HG03558 (cell line): ENCODE measurements at regions not wholly inside any gene's neighbourhood (a gene's known extent, or its start where the extent isn't known, plus 50 kb on each side); places are given as distances from the start of the nearest gene placed in this dataset.

Experiments used
- ATAC-seq: cut with Tn5 transposase; IDR thresholded peaks from one replicate; pipeline ENCODE4 v1.9.1; 2021; ENCODE audit warnings: moderate number of reproducible peaks; ENCODE audit not compliant: unreplicated experiment; ENCODE audit errors: extremely low read depth

DNA sequence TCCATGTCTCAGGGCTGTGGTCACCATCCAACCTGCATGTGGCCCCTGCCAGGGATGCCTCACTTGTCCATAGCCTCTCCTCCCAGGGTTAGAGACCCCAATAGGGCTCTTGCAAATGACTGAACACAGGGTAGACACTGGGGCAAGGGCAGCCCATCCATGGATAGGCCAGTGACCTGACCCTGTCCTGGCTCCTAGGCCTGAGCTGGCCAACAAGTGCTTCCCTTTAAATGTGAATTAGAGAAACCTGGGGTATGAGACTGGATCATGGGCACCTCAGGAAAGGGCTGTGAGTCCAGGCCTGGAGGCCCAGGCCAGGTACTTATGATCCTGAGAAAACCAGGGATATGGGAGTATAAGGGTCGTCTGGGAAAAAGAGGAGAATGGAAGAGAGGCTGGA is 64.5 kb downstream of the COPS8 start:
- ATAC-seq, result no peak

DNA sequence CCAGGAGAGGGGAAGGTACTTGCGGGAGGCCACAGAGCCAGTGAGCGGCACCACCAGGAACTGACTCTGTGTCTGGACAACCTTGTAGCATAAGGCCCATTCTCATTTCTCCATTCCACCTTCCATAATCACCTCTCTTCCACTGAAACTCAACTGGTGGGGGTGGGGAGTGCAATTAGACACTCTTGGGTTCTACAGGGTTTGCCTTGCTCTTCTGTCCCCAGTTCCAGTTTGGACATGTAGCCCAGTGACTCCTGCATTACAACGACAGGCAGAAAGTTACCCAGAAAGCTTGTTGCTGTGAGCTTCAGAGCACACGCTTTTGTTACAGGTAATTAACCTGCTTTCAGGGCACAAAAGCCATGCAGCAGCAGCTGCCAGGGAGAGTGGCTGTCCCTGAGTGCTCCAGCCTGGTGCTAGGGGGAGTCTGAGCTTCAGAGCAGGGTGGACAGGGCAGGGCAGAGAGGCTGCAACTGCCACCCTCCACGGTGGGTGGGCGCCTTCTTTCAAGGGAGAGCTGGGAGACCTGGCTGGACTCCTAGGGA is 65.2 kb downstream of the COPS8 start:
- ATAC-seq, result no peak

DNA sequence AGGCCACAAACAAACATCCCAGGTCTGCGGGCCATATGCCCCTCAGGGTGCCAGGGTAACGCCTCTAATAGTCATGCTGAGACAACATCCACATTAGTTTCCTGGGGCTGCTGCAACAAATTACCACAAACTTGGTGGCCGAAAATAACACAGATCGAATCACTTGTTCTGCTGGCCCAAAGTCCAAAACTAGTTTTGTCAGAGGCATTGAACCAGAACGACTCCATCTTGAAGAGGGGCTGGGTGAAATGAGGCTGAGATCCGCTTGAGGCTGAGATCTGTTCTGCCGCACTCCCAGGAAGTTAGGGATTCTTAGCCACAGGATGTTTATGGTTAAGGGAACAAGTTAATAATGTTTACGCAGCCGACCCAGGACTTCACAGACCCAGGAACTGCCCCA is 66.7 kb downstream of the COPS8 start:
- ATAC-seq, result no peak

DNA sequence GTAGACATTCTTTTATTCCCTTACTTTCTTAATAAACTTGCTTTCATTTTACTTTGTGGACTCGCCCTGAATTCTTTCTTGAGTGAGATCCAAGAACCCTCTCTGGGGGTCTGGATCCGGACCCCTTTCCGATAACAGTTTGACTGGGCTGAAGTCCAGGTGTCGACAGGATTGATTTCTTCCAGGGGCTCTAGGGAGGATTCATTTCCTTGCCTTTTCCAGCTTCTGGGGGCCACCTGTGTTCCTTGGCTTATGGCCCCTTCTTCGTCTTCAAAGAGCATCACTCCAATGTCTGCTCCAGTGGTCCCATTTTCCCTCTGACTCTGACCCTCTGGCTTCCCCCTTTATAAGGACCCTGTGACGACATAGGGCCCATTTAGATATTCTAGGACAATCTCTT is 67.5 kb downstream of the COPS8 start:
- ATAC-seq, result no peak

DNA sequence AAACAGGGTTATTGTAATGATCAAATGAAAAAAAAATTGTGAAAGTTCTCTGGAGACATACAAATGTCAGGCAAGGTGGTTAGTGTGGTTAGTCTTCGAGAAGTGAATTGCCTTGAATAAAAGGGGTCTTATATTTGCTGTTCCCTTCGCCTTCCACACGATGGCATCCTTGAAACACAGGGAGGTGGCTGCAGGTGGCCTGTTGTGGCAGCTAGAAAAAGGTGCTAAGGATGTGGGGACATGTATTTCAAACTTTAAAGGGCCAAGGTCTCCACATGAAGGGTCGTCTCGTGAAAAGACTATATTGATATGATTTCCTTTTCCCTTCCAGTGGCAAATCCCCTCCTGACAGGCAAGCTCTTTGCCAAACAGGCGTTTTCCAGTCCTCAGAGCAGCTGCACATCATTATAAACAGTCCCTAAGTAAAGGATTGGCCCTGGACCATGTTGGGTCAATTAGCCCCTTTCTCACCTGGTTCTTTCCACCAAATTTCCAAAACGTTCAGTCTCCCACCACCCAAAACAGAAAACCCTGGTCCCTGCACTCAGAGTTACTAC is 68.5 kb downstream of the COPS8 start:
- no peak for ATAC-seq

DNA sequence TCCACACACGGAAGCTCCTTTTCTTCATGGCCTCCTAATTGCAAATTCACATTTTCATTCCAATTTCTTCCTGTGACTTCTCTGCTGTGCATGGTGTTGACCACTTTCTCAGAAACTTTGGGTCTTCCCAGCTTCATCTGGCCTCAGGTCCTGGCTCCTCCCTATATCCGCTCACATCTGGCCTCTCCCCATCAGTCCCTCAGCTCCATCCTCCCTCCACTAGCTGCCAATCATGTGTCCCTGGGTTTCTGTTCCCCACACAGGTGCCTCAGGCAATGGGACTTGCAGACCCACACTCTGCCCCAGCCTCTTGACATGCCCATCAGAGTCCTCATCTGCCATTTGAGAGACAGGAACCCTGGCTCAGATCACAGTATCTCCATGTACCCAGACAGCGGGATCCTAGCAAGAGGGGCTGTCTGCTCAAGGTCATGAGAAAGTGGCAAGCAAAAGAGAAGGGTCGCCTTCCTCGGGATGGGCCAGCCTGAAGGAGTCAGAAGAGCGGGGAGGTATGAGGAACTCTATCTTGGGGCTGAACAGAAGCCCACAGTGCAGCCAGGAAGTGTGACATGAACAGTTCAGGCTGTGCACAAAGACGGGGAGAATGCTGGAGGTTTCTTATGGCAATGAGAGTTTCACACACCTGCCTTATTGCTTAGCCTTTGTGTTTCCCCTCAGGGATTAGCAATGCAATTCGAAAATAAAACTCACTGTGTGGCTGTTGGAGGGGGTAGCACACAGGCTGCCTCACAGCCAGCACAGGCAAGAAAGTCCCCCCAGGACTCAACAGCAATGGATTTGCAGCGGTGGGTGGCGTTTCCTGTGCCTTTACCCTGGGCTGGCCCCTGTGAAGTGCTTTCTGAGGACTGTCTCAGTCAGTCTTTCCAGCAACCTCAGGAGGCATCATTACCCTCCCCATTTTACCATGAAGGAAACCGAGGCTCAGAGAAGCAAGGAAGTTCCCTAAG is 69.5 kb downstream of the COPS8 start:
- no peak for ATAC-seq

DNA sequence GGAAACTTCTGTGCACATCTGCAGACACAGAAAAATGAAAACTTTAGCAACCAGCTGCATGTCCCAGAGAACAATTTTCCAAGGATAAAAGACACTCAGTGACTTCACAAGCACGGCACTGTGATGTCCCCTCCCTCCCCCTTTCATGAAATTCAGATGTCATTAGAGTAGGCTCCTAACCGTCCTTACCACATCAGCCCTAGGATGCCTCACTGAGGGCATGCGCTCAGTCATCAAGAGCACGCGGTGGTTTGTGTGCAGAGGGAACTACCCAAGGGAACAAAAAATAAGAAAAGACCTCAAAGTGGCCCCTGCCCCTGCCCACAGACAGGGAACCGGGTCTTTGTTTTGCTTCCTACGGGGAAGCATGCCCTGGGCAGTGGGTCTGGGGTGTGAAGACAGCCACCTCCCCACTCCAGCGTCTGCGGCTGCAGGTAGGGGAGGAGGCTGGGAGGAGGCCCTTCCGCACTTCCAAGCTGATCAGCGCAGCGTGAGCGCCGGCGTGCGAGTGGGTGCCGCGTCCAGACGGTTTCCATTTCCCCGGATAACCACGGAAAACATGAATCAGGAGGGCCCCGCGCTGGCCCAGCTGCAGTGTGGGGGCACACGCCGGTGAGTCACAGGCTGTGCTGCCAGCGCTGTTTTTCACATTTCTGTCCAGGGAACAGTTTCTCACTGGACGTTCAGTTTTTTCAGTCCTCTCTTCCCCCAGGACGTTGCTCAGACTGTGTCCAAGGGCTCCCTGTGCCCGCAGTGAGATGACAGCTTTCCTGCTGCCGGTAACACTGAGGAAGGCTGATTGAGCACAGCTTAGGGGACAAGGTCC is 70.6 kb downstream of the COPS8 start:
- ATAC-seq, result no peak

DNA sequence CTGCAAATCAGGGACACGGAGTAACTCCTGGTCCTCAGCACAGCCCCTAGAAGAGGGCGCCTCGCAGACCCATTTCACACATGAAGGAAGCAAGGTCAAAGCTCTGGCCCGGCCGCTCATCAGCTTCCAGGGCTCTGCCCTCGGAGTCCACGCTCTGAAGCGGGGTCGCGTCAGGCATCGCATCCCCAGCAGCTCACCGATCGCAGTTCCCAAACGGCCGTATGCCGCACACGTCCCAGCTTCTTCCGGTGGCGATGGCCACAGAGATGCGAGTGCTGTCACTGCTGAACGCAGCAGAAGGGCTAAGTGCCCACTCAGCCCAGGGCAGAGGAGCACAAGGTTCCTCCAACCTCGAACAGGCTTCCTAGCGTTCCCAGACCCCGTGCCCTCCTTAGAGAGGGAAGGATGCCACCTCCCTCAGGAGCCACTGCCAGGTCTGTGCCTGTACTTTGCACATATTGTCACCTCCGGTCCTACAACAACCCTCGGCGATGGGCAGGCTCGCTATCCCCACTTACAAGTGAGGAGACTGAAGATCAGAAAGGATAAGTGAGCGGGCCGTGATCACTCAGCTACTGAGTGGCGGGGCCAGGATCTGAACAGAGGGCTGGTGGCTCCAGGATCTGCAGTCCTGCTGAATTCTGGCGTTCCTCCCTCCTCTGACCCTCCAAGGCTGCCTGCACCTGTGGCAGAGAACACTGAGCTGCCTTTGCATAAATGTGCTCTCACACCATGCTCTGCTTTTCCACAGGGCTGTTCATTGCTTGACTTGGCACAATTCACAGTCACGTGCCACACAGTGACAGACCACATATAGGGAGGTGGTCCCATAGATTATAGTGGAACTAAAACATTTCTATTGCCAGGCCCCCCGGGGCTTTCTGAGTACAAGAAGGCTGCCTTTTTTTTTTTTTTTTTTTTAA is 71.4 kb downstream of the COPS8 start:
- ATAC-seq, result no peak

DNA sequence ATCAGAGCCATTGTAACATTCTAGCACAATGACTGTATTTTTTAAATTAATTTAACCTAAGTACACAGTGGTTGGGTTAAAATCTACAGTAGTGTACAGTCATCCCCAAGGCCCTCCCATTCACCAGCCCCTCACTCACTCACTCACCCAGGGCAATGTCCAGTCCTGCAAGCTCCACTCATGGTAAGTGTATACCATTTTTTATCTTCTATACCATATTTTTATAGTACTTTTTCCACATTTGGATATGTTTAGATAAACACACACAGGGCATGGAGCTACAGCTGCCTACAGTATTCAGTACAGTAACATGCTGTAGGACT is 72.1 kb downstream of the COPS8 start:
- ATAC-seq, result no peak

DNA sequence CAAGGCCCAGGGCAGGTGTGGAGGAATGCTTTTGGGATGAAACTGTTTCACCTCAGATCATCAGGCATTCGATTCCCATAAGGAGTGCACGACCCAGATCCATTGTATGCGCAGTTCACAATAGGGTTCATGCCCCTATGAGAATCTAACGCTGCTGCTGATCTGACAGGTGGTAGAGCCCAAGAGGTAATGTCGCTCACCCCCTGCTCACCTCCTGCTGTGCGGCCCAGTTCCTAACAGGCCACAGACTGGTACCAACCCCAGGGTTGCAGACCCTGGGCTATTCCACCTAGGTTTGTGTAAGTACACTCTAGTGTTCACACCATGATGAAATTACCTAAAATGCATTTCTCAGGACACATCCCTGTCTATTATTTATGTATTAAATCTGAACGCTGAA is 72.5 kb downstream of the COPS8 start:
- no peak for ATAC-seq

DNA sequence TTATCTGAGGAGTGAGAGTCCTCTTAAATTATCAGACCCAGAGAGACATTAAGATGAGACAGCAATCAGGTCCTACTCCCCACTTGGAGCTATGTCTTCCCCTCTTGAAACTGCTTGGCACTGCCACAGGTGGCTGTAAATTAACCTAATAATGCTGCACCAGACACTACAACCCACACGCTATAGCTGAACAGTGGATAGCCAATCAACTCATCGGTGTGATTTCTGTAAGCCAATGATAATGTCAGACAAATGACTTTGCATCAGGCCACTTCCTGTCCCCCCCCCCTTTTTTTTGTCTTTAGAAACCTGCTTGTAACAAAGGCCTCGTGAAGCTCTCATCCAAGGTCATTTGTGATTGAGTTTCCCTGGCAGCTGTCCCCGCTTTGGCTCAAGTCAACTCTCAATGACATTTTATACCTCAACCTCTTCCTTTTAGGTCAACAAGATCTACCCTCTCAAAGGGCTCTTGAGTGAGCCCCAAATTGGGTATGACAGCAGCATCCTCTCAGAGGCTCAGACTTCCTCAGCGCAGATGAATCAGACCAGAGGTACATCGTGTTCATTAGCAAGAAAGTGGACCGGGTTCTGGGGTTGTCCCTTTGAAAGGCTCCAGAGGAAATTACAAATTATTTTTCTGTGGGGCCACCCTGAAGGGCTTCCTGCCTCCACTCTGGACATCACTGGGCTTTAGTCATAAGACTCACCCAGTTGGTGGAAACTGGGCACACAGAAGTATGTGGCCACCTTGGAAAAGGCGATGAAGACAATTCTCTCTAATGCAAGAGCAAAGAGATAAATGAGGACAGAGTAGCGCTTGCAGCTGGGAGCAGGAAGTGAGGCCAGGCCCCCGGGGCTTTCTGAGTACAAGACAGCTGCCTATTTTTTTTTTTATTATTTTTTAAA is 73.6 kb downstream of the COPS8 start:
- no peak for ATAC-seq

DNA sequence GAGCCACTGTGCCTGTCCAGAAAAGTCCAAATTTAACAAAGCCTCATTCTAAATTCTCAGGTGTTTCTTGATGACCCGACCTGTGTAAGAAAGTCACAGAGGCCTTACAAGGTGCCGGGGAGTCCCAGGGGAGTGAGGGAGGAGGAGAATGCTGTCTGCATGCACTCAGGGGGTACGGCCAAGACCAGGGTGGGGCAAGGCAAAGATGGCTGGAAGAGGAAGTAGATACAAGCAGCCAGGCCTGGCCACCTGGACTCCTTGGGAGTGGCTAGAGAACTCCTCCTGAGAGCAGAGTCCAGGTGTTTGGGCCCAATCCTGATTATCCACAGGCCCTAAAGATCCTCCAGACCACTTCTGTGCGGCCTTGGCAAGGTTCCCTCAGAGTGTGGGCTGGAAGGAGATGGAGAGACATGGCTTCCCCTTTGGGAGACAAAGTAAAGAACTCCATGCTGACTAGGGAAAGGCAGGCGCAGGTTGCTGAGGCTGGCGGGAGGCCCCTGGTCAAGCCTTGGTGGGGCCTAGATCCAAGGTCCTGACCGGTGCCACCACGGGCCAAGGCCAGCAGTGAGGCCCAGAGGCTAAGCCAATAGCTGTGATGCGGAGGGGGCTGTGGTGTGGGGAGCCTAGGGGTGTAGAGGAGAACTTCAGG is 74.7 kb downstream of the COPS8 start:
- ATAC-seq, result no peak

DNA sequence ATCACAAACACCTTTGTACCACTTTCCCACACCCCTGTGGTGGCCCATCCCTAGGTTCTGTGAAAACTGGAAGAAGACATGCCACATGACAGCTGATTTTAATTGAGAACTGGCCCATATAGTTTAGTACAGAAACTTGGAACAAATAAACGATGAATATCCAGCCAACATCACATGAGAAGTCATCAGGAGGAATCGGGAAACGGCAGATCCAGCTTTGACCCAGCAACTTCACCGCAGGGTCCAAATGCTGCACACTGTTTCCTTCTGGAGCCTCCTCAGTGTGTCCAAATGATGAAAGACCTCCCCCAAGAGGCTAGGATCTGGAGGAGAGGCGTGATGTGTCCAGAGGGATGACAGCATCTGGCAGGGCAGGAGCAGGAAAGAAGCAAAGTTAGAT is 75.5 kb downstream of the COPS8 start:
- no peak for ATAC-seq

DNA sequence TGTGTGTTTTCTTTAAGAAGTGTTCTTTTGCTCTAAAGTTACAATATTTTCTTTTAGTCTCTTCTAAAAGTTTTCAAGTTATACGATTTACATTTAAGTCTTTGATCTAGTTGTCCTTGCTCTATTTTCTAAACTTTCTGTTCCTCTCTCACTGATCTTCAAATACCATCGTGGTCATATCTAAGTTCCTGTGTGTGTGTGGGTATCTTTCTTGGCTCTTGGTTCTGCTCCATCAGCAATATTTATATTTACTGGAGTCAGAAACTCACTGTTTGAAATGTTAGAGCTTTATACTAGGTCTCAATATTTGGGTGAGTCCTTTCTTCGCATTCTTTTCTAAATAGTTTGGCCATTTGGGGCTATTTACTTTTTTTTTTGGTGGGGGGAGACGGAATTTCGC is 77.3 kb downstream of the COPS8 start:
- ATAC-seq, result no peak

DNA sequence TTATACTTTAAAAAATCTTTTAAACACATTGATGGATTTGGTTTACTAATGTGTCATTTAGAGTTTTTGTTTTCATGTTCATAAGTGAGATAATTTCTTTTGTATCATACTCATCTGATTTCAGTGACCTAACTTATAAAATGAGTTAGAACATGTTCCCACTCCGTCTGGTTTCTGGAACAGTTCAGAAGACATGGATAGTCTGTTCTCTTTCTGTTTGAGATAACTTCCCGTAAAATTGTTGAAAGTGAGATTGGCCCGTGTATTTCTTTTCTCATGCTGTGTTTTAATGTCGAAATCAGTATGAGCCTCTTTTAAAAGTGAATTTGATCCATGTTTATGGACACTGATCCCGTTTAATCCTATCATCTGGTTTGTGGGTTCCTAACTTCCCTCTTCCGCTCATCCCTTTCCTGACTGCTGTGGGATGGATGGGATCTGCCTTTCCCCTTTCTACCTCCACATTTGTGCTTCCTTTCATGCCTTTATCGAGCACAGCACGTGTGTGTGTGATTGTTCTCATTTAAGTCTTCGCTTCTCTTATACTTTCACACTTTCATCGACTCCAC is 78.9 kb downstream of the COPS8 start:
- ATAC-seq, result no peak

DNA sequence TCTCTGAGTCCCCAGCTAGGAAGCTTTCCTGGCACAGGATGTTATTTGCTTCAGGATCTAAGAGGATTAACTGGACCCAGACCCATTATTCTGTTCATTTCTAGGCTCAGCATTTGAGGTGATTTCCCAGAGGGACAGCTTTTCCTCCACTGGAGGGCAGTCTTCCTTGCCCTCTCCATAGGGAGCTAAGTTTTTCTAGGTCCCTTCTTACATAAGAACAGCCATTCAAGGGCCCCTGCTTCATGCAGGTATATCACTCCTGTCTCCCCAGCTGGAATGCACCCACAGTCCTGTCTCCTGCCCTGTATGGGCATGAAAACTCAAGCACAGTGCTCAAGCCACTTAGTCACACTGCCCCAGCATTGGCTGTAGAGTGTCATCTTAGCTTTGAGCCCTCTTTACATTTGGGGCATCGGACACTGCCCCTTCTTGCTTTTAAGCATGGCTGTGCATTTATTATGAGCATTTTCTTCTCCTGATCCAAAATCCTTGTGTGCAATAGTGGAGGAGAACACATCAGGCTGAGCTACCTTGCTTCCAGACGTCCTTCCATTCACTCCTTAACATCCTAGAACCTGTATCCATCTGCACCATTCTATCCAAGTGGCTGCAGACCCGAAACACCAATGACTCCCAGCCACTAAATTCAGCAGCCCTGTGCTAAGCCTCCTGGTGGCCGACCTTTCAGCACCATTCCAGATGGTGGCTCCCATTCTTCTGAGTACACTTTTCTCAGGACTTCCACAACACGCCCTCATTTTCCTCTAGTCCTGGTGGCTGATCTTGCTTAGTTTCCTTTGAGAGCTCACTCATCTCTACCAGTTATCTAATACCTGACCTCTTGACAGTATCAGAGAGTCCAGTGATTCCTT is 80.0 kb downstream of the COPS8 start:
- ATAC-seq, result no peak

DNA sequence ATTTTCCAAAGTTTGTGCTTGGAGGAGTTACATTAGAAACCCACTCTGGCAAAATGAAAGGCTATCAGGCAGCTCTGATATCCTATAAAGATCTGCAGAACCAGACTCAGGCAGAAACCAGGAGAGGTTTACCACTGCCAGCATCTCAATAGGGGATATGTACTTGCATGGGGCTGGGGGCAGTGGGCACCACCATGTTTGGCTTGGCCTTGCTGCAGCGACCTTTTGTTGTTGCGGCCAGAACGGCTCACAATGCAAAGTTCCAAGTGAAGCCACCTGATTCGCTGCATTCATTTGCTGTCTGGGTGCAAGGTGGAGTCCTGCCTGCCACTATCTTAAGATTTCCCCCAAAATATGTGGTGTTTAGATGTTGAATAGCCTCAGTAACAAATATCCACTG is 81.3 kb downstream of the COPS8 start:
- ATAC-seq, result no peak
